GM19395 (cell line): ENCODE measurements at regions not wholly inside any gene's neighbourhood (a gene's known extent, or its start where the extent isn't known, plus 50 kb on each side); places are given as distances from the start of the nearest gene placed in this dataset.
"Not testable (repeated sequence)": the region's sequence is repeated elsewhere in the genome, so short reads cannot be mapped to it uniquely, and the experiment has no call there.

Experiments
- ATAC-seq: cut with Tn5 transposase; IDR thresholded peaks from one replicate; pipeline ENCODE4 v1.9.1; 2021; ENCODE audit warnings: mild to moderate bottlenecking, moderate library complexity; ENCODE audit not compliant: unreplicated experiment

GRCh38 chr12:39699079-39699478, 79.5 kb upstream of the ABCD2 start:
- ATAC-seq: not testable (repeated sequence)

GRCh38 chr12:39697108-39697507, 77.5 kb upstream of the ABCD2 start:
- no peak for ATAC-seq

- no peak for ATAC-seq
Observed at GRCh38 chr12:39692258-39692853, 72.8 kb upstream of the ABCD2 start.

GRCh38 chr12:39685854-39686657, 66.5 kb upstream of the ABCD2 start:
- no peak for ATAC-seq

GRCh38 chr12:39682689-39683477, 63.3 kb upstream of the ABCD2 start:
- no peak for ATAC-seq

GRCh38 chr12:39675263-39675662, 55.7 kb upstream of the ABCD2 start:
- no peak for ATAC-seq

GRCh38 chr12:39672976-39673375, 53.4 kb upstream of the ABCD2 start:
- ATAC-seq: peak; percentile 52

- peak; percentile 17 for ATAC-seq
Observed at GRCh38 chr12:39671898-39672875, 52.6 kb upstream of the ABCD2 start.

- ATAC-seq: not testable (repeated sequence)
Observed at GRCh38 chr12:39669539-39669938, 49.9 kb upstream of the ABCD2 start.
